Naive B cell (primary cell): ENCODE measurements at regions not wholly inside any gene's neighbourhood (a gene's known extent, or its start where the extent isn't known, plus 50 kb on each side); places are given as distances from the start of the nearest gene placed in this dataset.

ENCODE experiments used
- ATAC-seq, 2 donors: fragments of 150-1000 bp; cut with Tn5 transposase; 2 replicates each; pipeline ENCODE4 v1.10.0; 2021; ENCODE audit warnings: low read depth in 2 of 2, mild to moderate bottlenecking in 2 of 2, moderate library complexity in 2 of 2
- DNase-seq: peaks from one replicate; pipeline ENCODE4 v3.0.0; 2022
- H3K27ac Mint-ChIP-seq, 6 donors: one replicate each; pipeline ENCODE4 v1.8.0; 2020 to 2022; ENCODE audit warnings: mild to moderate bottlenecking in 6 of 6, mixed read lengths in 6 of 6, moderate library complexity in 5 of 6, inconsistent platforms in 2 of 6
- H3K27me3 Mint-ChIP-seq, 3 donors: one replicate each; pipeline ENCODE4 v1.8.0; 2021 to 2022; ENCODE audit warnings: mixed read lengths in 3 of 3, mild to moderate bottlenecking in 1 of 3
- H3K36me3 Mint-ChIP-seq, 2 donors: one replicate each; pipeline ENCODE4 v1.8.0; 2020 to 2022; ENCODE audit warnings: mixed read lengths in 2 of 2, inconsistent platforms in 1 of 2, mild to moderate bottlenecking in 1 of 2
- H3K4me1 Mint-ChIP-seq, 3 donors: one replicate each; pipeline ENCODE4 v1.8.0; 2020 to 2022; ENCODE audit warnings: mixed read lengths in 3 of 3, inconsistent platforms in 1 of 3, mild to moderate bottlenecking in 1 of 3, moderate library complexity in 1 of 3
- H3K4me3 Mint-ChIP-seq, 8 donors: one replicate each; pipeline ENCODE4 v1.8.0; 2020 to 2022; ENCODE audit warnings: mild to moderate bottlenecking in 8 of 8, mixed read lengths in 8 of 8, moderate library complexity in 8 of 8, inconsistent platforms in 2 of 8
- H3K9me3 Mint-ChIP-seq, 7 donors: one replicate each; pipeline ENCODE4 v1.8.0; 2020 to 2022; ENCODE audit warnings: mixed read lengths in 7 of 7, mild to moderate bottlenecking in 5 of 7, inconsistent platforms in 2 of 7, moderate library complexity in 1 of 7

- Mint-ChIP-seq H3K4me3 (no peak overlapping the region), H3K4me1 (no peaks in the 10 kb centered on the region), H3K36me3 (no peaks in the 10 kb centered on the region), H3K27me3 (peaks cover 13 to 37% (median 24%) of the 10 kb centered on the region in 3 donors), H3K27ac (peak overlapping the region in 1 of 6 donors; percentile 40), H3K9me3 (peaks cover 0 to 4% (median 0%) of the 10 kb centered on the region in 7 donors)
- DNase-seq (no peak), ATAC-seq (no peak)
Observed at GRCh38 chr14:34223373-34224148, 238.5 kb downstream of the SPTSSA start.

GRCh38 chr14:34222867-34223266 is 239.2 kb downstream of the SPTSSA start:
- Mint-ChIP-seq H3K4me3 (no peak overlapping the region), H3K9me3 (peaks cover 0 to 4% (median 0%) of the 10 kb centered on the region in 7 donors), H3K27ac (no peak overlapping the region), H3K27me3 (peaks cover 13 to 37% (median 19%) of the 10 kb centered on the region in 3 donors), H3K4me1 (no peaks in the 10 kb centered on the region), H3K36me3 (no peaks in the 10 kb centered on the region)
- ATAC-seq (no peak), DNase-seq (no peak)

- Mint-ChIP-seq H3K36me3 (no peaks in the 10 kb centered on the region), H3K4me1 (no peaks in the 10 kb centered on the region), H3K9me3 (peaks cover 0 to 6% (median 2%) of the 10 kb centered on the region in 7 donors), H3K27ac (no peak overlapping the region), H3K27me3 (peaks cover 13 to 33% (median 16%) of the 10 kb centered on the region in 3 donors), H3K4me3 (no peak overlapping the region)
- DNase-seq, result no peak
- ATAC-seq, result no peak
Observed at GRCh38 chr14:34222122-34222521, 239.9 kb downstream of the SPTSSA start.

- Mint-ChIP-seq H3K4me3 (no peak overlapping the region), H3K27me3 (peaks cover 13 to 29% (median 16%) of the 10 kb centered on the region in 3 donors), H3K27ac (no peak overlapping the region), H3K36me3 (no peaks in the 10 kb centered on the region), H3K4me1 (no peaks in the 10 kb centered on the region), H3K9me3 (peaks cover 0 to 15% (median 4%) of the 10 kb centered on the region in 7 donors)
- DNase-seq (no peak), ATAC-seq (no peak)
Observed at GRCh38 chr14:34220921-34221320, 241.1 kb downstream of the SPTSSA start.

- H3K27ac Mint-ChIP-seq, result no peak overlapping the region
Observed at GRCh38 chr14:34220378-34220706, 241.7 kb downstream of the SPTSSA start.

GRCh38 chr14:34219661-34220377 is 242.2 kb downstream of the SPTSSA start:
- no peak for ATAC-seq
- no peak overlapping the region for H3K4me3 Mint-ChIP-seq
- peaks cover 0 to 15% (median 4%) of the 10 kb centered on the region in 7 donors for H3K9me3 Mint-ChIP-seq
- no peaks in the 10 kb centered on the region for H3K4me1 Mint-ChIP-seq
- H3K36me3 Mint-ChIP-seq, result no peaks in the 10 kb centered on the region
- peaks cover 13 to 28% (median 16%) of the 10 kb centered on the region in 3 donors for H3K27me3 Mint-ChIP-seq
- no peak for DNase-seq
- H3K27ac Mint-ChIP-seq, result no peak overlapping the region

More at GRCh38 chr14:34220378-34220706, 241.7 kb downstream of the SPTSSA start:
- no peaks in the 10 kb centered on the region for H3K36me3 Mint-ChIP-seq
- ATAC-seq (no peak), DNase-seq (no peak)
- peaks cover 13 to 29% (median 16%) of the 10 kb centered on the region in 3 donors for H3K27me3 Mint-ChIP-seq
- no peak overlapping the region for H3K4me3 Mint-ChIP-seq
- peaks cover 0 to 15% (median 4%) of the 10 kb centered on the region in 7 donors for H3K9me3 Mint-ChIP-seq
- no peaks in the 10 kb centered on the region for H3K4me1 Mint-ChIP-seq

- Mint-ChIP-seq H3K4me3 (no peak overlapping the region), H3K9me3 (peaks cover 0 to 15% (median 4%) of the 10 kb centered on the region in 7 donors), H3K27me3 (peaks cover 14 to 22% (median 16%) of the 10 kb centered on the region in 3 donors), H3K36me3 (no peaks in the 10 kb centered on the region), H3K4me1 (no peaks in the 10 kb centered on the region), H3K27ac (no peak overlapping the region)
- DNase-seq (no peak), ATAC-seq (no peak)
Observed at GRCh38 chr14:34218881-34219280, 243.2 kb downstream of the SPTSSA start.

- H3K27me3 Mint-ChIP-seq, result peaks cover 1 to 15% (median 11%) of the 10 kb centered on the region in 3 donors
- H3K9me3 Mint-ChIP-seq, result peaks cover 0 to 15% (median 2%) of the 10 kb centered on the region in 7 donors
- ATAC-seq (no peak), DNase-seq (no peak)
- H3K4me1 Mint-ChIP-seq, result no peaks in the 10 kb centered on the region
- H3K36me3 Mint-ChIP-seq, result no peaks in the 10 kb centered on the region
- no peak overlapping the region for H3K27ac Mint-ChIP-seq
- H3K4me3 Mint-ChIP-seq, result no peak overlapping the region
Observed at GRCh38 chr14:34214961-34215360, 247.1 kb downstream of the SPTSSA start.

GRCh38 chr14:34213332-34213731 is 248.7 kb downstream of the SPTSSA start:
- H3K27me3 Mint-ChIP-seq, result peaks cover 10 to 21% (median 11%) of the 10 kb centered on the region in 3 donors
- no peaks in the 10 kb centered on the region for H3K36me3 Mint-ChIP-seq
- H3K27ac Mint-ChIP-seq, result no peak overlapping the region
- H3K9me3 Mint-ChIP-seq, result peaks cover 0 to 15% (median 4%) of the 10 kb centered on the region in 7 donors
- ATAC-seq (no peak), DNase-seq (no peak)
- no peaks in the 10 kb centered on the region for H3K4me1 Mint-ChIP-seq
- H3K4me3 Mint-ChIP-seq, result no peak overlapping the region

- Mint-ChIP-seq H3K4me1 (no peaks in the 10 kb centered on the region), H3K27me3 (peaks cover 11 to 21% (median 20%) of the 10 kb centered on the region in 3 donors), H3K4me3 (no peak overlapping the region), H3K27ac (no peak overlapping the region), H3K9me3 (peaks cover 0 to 10% (median 2%) of the 10 kb centered on the region in 7 donors), H3K36me3 (no peaks in the 10 kb centered on the region)
- DNase-seq (no peak), ATAC-seq (no peak)
Observed at GRCh38 chr14:34212172-34212929, 249.7 kb downstream of the SPTSSA start.

- Mint-ChIP-seq H3K27ac (no peak overlapping the region), H3K9me3 (peaks cover 0 to 5% (median 2%) of the 10 kb centered on the region in 7 donors), H3K27me3 (peaks cover 11 to 21% (median 20%) of the 10 kb centered on the region in 3 donors), H3K4me3 (no peak overlapping the region), H3K4me1 (no peaks in the 10 kb centered on the region), H3K36me3 (no peaks in the 10 kb centered on the region)
- no peak for DNase-seq
- no peak for ATAC-seq
Observed at GRCh38 chr14:34211732-34212131, 250.3 kb downstream of the SPTSSA start.

GRCh38 chr14:34208532-34208931 is 253.5 kb downstream of the SPTSSA start:
- Mint-ChIP-seq H3K4me3 (no peak overlapping the region), H3K36me3 (peaks cover 0 to 8% of the 10 kb centered on the region in 2 donors), H3K27me3 (peaks cover 7 to 21% (median 20%) of the 10 kb centered on the region in 3 donors), H3K4me1 (no peaks in the 10 kb centered on the region), H3K9me3 (peaks cover 0 to 13% (median 7%) of the 10 kb centered on the region in 7 donors), H3K27ac (no peak overlapping the region)
- DNase-seq (no peak), ATAC-seq (no peak)

GRCh38 chr14:34205799-34206198 is 254.9 kb upstream of the EGLN3 start:
- Mint-ChIP-seq H3K9me3 (peaks cover 0 to 13% (median 8%) of the 10 kb centered on the region in 7 donors), H3K4me1 (no peaks in the 10 kb centered on the region), H3K36me3 (peaks cover 0 to 8% of the 10 kb centered on the region in 2 donors), H3K27ac (no peak overlapping the region), H3K27me3 (peaks cover 5 to 20% (median 12%) of the 10 kb centered on the region in 3 donors), H3K4me3 (no peak overlapping the region)
- DNase-seq (no peak), ATAC-seq (no peak)
